Testis (tissue), 2 donors: ENCODE measurements at regions not wholly inside any gene's neighbourhood (a gene's known extent, or its start where the extent isn't known, plus 50 kb on each side); places are given as distances from the start of the nearest gene placed in this dataset.

Source experiments
- DNase-seq: peaks from one replicate; pipeline ENCODE4 v3.0.0-alpha.2; 2019
- H3K27ac ChIP-seq, 2 donors: fragments of 200-600 bp; sonication (generic); one replicate each; pipeline ENCODE4 v1.5.1; 2019
- H3K27me3 ChIP-seq: fragments of 200-600 bp; sonication (generic); one replicate; pipeline ENCODE4 v1.5.1; 2019
- H3K36me3 ChIP-seq: fragments of 200-600 bp; sonication (generic); one replicate; pipeline ENCODE4 v1.5.1; 2017; ENCODE audit warnings: low read depth; ENCODE audit errors: missing control alignments
- H3K4me1 ChIP-seq: fragments of 200-600 bp; sonication (generic); one replicate; pipeline ENCODE4 v1.5.1; 2019
- H3K4me3 ChIP-seq, 2 donors: fragments of 200-600 bp; sonication (generic); one replicate each; pipeline ENCODE4 v1.5.1; 2017 to 2019
- H3K9me3 ChIP-seq: fragments of 200-600 bp; sonication (generic); one replicate; pipeline ENCODE4 v1.5.1; 2017
- CTCF ChIP-seq, 3 experiments: fragments of 450-650 bp in 2 of 3; fragments of 200-600 bp in 1 of 3; sonication (generic) in 1 of 3; IDR thresholded peaks; one replicate each; pipeline ENCODE4 v1.5.1; 2016 to 2019; ENCODE audit warnings: antibody characterized with exemption in 3 of 3, mild to moderate bottlenecking in 2 of 3, moderate library complexity in 1 of 3
- POLR2A ChIP-seq: fragments of 450-650 bp; IDR thresholded peaks from one replicate; pipeline ENCODE4 v1.6.1; 2017; ENCODE audit warnings: antibody characterized with exemption, mild to moderate bottlenecking, moderate library complexity
- WGBS, 2 donors: methylation state at CpG; one replicate each; pipeline ENCODE4 v1.1.5; 2018; 5-methylcytosine and 5-hydroxymethylcytosine counted together
- intact Hi-C: fragments of 100-400 bp; cut with DNase I; formaldehyde crosslinking; loops from one replicate; pipeline ENCODE4 v1.15.1; 2023; ENCODE audit warnings: low total_unique reads

GRCh38 chr6:6907286-6907685, 200.5 kb upstream of the RREB1 start:
- 87 to 91% methylated on average over 4 of the region's 4 CpGs for WGBS, 2 donors
- no peaks in the 10 kb centered on the region for H3K36me3 ChIP-seq
- no peaks in the 10 kb centered on the region for H3K4me1 ChIP-seq
- no peak overlapping the region for H3K27ac ChIP-seq
- no peak for DNase-seq
- H3K4me3 ChIP-seq, result no peak overlapping the region
- H3K9me3 ChIP-seq, result no peaks in the 10 kb centered on the region
- no peak for TF ChIP-seq POLR2A
- TF ChIP-seq CTCF (IDR thresholded peaks at IDR 0.05), result no peak
- intact Hi-C loops, result no loop called here
- no peaks in the 10 kb centered on the region for H3K27me3 ChIP-seq

GRCh38 chr6:6908121-6908520, 199.6 kb upstream of the RREB1 start:
- Histone ChIP-seq H3K9me3 (no peaks in the 10 kb centered on the region), H3K27me3 (no peaks in the 10 kb centered on the region), H3K4me1 (no peaks in the 10 kb centered on the region), H3K27ac (no peak overlapping the region), H3K4me3 (no peak overlapping the region), H3K36me3 (no peaks in the 10 kb centered on the region)
- 89 to 94% methylated on average over 1 of the region's 1 CpG for WGBS, 2 donors
- TF ChIP-seq POLR2A (no peak), CTCF (IDR thresholded peaks at IDR 0.05) (no peak)
- no peak for DNase-seq
- intact Hi-C loops, result no loop called here

GRCh38 chr6:6909111-6909510, 198.7 kb upstream of the RREB1 start:
- TF ChIP-seq CTCF (IDR thresholded peaks at IDR 0.05), result no peak
- TF ChIP-seq POLR2A, result no peak
- Histone ChIP-seq H3K4me1 (no peaks in the 10 kb centered on the region), H3K4me3 (no peak overlapping the region), H3K9me3 (no peaks in the 10 kb centered on the region), H3K27me3 (no peaks in the 10 kb centered on the region), H3K27ac (no peak overlapping the region), H3K36me3 (no peaks in the 10 kb centered on the region)
- DNase-seq, result no peak
- intact Hi-C loops, result no loop called here
- 62% methylated on average over 9 of the region's 9 CpGs for WGBS, 2 donors

- peaks cover 6% of the 10 kb centered on the region for H3K4me1 ChIP-seq
- no peak overlapping the region for H3K4me3 ChIP-seq
- intact Hi-C loops, result no loop called here
- no peaks in the 10 kb centered on the region for H3K9me3 ChIP-seq
- H3K27ac ChIP-seq, result no peak overlapping the region
- H3K36me3 ChIP-seq, result no peaks in the 10 kb centered on the region
- no peak for DNase-seq
- WGBS, 2 donors, result 91 to 96% methylated on average over 6 of the region's 6 CpGs
- TF ChIP-seq POLR2A (no peak), CTCF (IDR thresholded peaks at IDR 0.05) (no peak)
- no peaks in the 10 kb centered on the region for H3K27me3 ChIP-seq
Observed at GRCh38 chr6:6910734-6911295, 196.9 kb upstream of the RREB1 start.

GRCh38 chr6:6911391-6911790, 196.4 kb upstream of the RREB1 start:
- Histone ChIP-seq H3K36me3 (no peaks in the 10 kb centered on the region), H3K27me3 (no peaks in the 10 kb centered on the region), H3K4me3 (no peak overlapping the region), H3K4me1 (peaks cover 6% of the 10 kb centered on the region), H3K27ac (no peak overlapping the region), H3K9me3 (no peaks in the 10 kb centered on the region)
- TF ChIP-seq CTCF (IDR thresholded peaks at IDR 0.05) (no peak), POLR2A (no peak)
- no peak for DNase-seq
- intact Hi-C loops, result no loop called here
- WGBS, 2 donors, result 88 to 92% methylated on average over 4 to 5 of the region's 5 CpGs
